Endothelial cell of umbilical vein (primary cell): ENCODE measurements at regions not wholly inside any gene's neighbourhood (a gene's known extent, or its start where the extent isn't known, plus 50 kb on each side); places are given as distances from the start of the nearest gene placed in this dataset.

Source experiments
- BruUV-seq: library from RNA; stranded (reverse); fragments of 400-500 nt; replicated peaks from 2 replicates; lab custom pipeline; 2021; lab: Mats Ljungman, UMichigan
- CTCF ChIA-PET: fragments of 300-600, 350-600 bp; sonication (Branson Sonifier 250); formaldehyde crosslinking; loops from one replicate; lab custom pipeline; 2021; ENCODE audit warnings: antibody characterized with exemption, inconsistent platforms; lab: Charles Lee
- POLR2A ChIA-PET: fragments of 300-600, 350-600 bp; sonication (Branson Sonifier 250); formaldehyde crosslinking; loops from one replicate; lab custom pipeline; 2021; ENCODE audit warnings: antibody characterized with exemption, inconsistent platforms; lab: Charles Lee
- DNase-seq: peaks from one replicate; pipeline ENCODE4 v3.0.0-alpha.2; 2011; ENCODE audit warnings: low read depth, low spot score
- FAIRE-seq: peaks from 2 replicates; lab custom pipeline; 2011; peaks lifted over from hg19 to GRCh38; lab: Jason Lieb, UNC
- H2AFZ ChIP-seq: 2 replicates; pipeline ENCODE4 v1.6.0; 2012; ENCODE audit warnings: low read depth, low read length, control low read depth, inconsistent platforms
- H3K27ac ChIP-seq: 2 replicates; pipeline ENCODE4 v1.5.1; 2011; ENCODE audit warnings: low read depth, mild to moderate bottlenecking, control low read depth, low read length, moderate library complexity; ENCODE audit not compliant: insufficient read depth
- H3K27me3 ChIP-seq, 2 experiments: 2 replicates each; pipeline versions ENCODE4 v1.6.0 to v1.6.1; 2011; ENCODE audit warnings: low read length in 2 of 2, mixed read lengths in 1 of 2; ENCODE audit not compliant: control insufficient read depth in 2 of 2, insufficient read depth in 2 of 2
- H3K36me3 ChIP-seq, 2 experiments: 2 replicates in 1 of 2; 3 replicates in 1 of 2; pipeline ENCODE4 v1.5.1; 2011; ENCODE audit warnings: low read length in 2 of 2, mild to moderate bottlenecking in 1 of 2, moderate library complexity in 1 of 2; ENCODE audit not compliant: control insufficient read depth in 2 of 2, insufficient read depth in 2 of 2; ENCODE audit errors: extremely low read depth in 1 of 2
- H3K4me1 ChIP-seq: 3 replicates; pipeline ENCODE4 v1.5.1; 2011; ENCODE audit warnings: mild to moderate bottlenecking, low read length; ENCODE audit not compliant: control insufficient read depth, insufficient read depth; ENCODE audit errors: extremely low read depth
- H3K4me2 ChIP-seq: 2 replicates; pipeline ENCODE4 v1.6.1; 2011; ENCODE audit warnings: low read length, control low read depth, mixed read lengths; ENCODE audit not compliant: insufficient read depth
- H3K4me3 ChIP-seq, 3 experiments: fragments of 200-600 bp in 1 of 3; sonication (generic), shearing (Covaris generic) in 1 of 3; replicated peaks in 1 of 3; 2 replicates each; pipeline ENCODE4 v1.5.1; 2011 to 2016; ENCODE audit warnings: control low read depth in 3 of 3, low read length in 3 of 3, mild to moderate bottlenecking in 2 of 3, inconsistent platforms in 1 of 3, low read depth in 1 of 3, moderate library complexity in 1 of 3; ENCODE audit not compliant: insufficient read depth in 1 of 3
- H3K79me2 ChIP-seq: 2 replicates; pipeline ENCODE4 v1.6.0; 2012; ENCODE audit warnings: low read length, inconsistent platforms; ENCODE audit not compliant: control insufficient read depth, insufficient read depth
- H3K9ac ChIP-seq: replicated peaks from 2 replicates; pipeline ENCODE3; 2011; ENCODE audit warnings: low read length, control low read depth; ENCODE audit not compliant: insufficient read depth; ENCODE audit errors: extremely low read depth
- H3K9me1 ChIP-seq: replicated peaks from 3 replicates; pipeline ENCODE4 v1.6.0; 2011; ENCODE audit warnings: mild to moderate bottlenecking, low read length; ENCODE audit not compliant: control insufficient read depth, insufficient read depth; ENCODE audit errors: extremely low read depth
- H3K9me3 ChIP-seq: replicated peaks from 2 replicates; pipeline ENCODE4 v1.5.1; 2012; ENCODE audit warnings: low read length, inconsistent platforms; ENCODE audit not compliant: control insufficient read depth, insufficient read depth
- H4K20me1 ChIP-seq: replicated peaks from 2 replicates; pipeline ENCODE3; 2011; ENCODE audit warnings: mild to moderate bottlenecking, low read length; ENCODE audit not compliant: control insufficient read depth, insufficient read depth; ENCODE audit errors: extremely low read depth
- CTCF ChIP-seq, 2 donors: IDR thresholded peaks; 1 replicate in 1 of 2; 2 replicates in 1 of 2; pipeline ENCODE4 v1.5.1; 2011; ENCODE audit warnings: low read length in 2 of 2, mild to moderate bottlenecking in 2 of 2, moderate library complexity in 2 of 2, control low read depth in 1 of 2, inconsistent platforms in 1 of 2, low read depth in 1 of 2; ENCODE audit not compliant: insufficient read depth in 1 of 2; ENCODE audit errors: extremely low read depth in 1 of 2
- GATA2 ChIP-seq: IDR thresholded peaks from 2 replicates; pipeline ENCODE4 v1.7.0; 2011; ENCODE audit warnings: low read depth, mild to moderate bottlenecking, moderate library complexity, mixed read lengths, low read length; ENCODE audit not compliant: insufficient read length, insufficient read depth
- JUN ChIP-seq: IDR thresholded peaks from 2 replicates; pipeline ENCODE4 v1.6.1; 2011; ENCODE audit warnings: borderline replicate concordance, low read depth; ENCODE audit not compliant: insufficient read length, insufficient read depth
- MAX ChIP-seq: IDR thresholded peaks from 2 replicates; pipeline ENCODE4 v1.6.1; 2011; ENCODE audit not compliant: insufficient read depth, insufficient read length
- POLR2AphosphoS5 ChIP-seq: IDR thresholded peaks from 2 replicates; pipeline ENCODE4 v1.6.1; 2012; ENCODE audit warnings: low read depth, mild to moderate bottlenecking, control low read depth, low read length, moderate library complexity; ENCODE audit not compliant: insufficient read depth
- dilution Hi-C: fragments of 300-500 bp; cut with MboI; formaldehyde crosslinking; loops from one replicate; pipeline ENCODE4 v1.15.0; 2019; ENCODE audit warnings: low sequenced_read_pairs; ENCODE audit not compliant: extremely low pct_ligation_motif_present
- intact Hi-C: fragments of 100-400 bp; cut with micrococcal nuclease; formaldehyde crosslinking; loops from one replicate; pipeline ENCODE4 v1.10.0; 2022

GRCh38 chr13:50425772-50426171, 410.5 kb downstream of the KCNRG start:
- dilution Hi-C loops (no loop called here), intact Hi-C loops (no loop called here)
- no peak for FAIRE-seq
- BruUV-seq: no TSS peak
- H3K4me1 ChIP-seq: peaks cover 19% of the 10 kb centered on the region
- no peak overlapping the region for H3K27ac ChIP-seq
- ChIA-PET POLR2A (interaction anchor here (0.7 kb wide), 1 partner anchor 105 kb away, joined by 3 read pairs; no protein-coding TSS in a partner anchor), CTCF (interaction anchor here (1.4 kb wide), 1 partner anchor 14 kb away, joined by 3 read pairs; no protein-coding TSS in a partner anchor)
- H3K36me3 ChIP-seq: no peaks in the 10 kb centered on the region
- no peaks in the 10 kb centered on the region for H3K9me3 ChIP-seq
- no peaks in the 10 kb centered on the region for H4K20me1 ChIP-seq
- no peak overlapping the region for H3K9ac ChIP-seq
- DNase-seq: no peak
- no peaks in the 10 kb centered on the region for H3K79me2 ChIP-seq
- H3K4me3 ChIP-seq: no peak overlapping the region
- no peak overlapping the region for H3K4me2 ChIP-seq
- TF ChIP-seq POLR2AphosphoS5: no peak
- no peak for TF ChIP-seq CTCF (IDR thresholded peaks at IDR 0.05; ENCODE audit: extremely low read depth in 1 of 2, insufficient read depth in 1 of 2, low read depth in 1 of 2, low read length in 2 of 2)
- no peak for TF ChIP-seq JUN
- no peak for TF ChIP-seq GATA2
- TF ChIP-seq MAX: no peak
- no peaks in the 10 kb centered on the region for H3K27me3 ChIP-seq
- H3K9me1 ChIP-seq: no peaks in the 10 kb centered on the region
- H2AFZ ChIP-seq: no peak overlapping the region
